ENCODE measurements at regions not wholly inside any gene's neighbourhood (a gene's known extent, or its start where the extent isn't known, plus 50 kb on each side); places are given as distances from the start of the nearest gene placed in this dataset.

GRCh38 chr20:40778894-40779496 lies 90.0 kb upstream of the MAFB start:
- no peak for ATAC-seq
- Mint-ChIP-seq H3K27ac (no peak overlapping the region), H3K4me3 (no peak overlapping the region), H3K27me3 (peaks cover 4% of the 10 kb centered on the region), H3K9me3 (no peaks in the 10 kb centered on the region), H3K4me1 (no peaks in the 10 kb centered on the region)
- DNase-seq: no peak

- Mint-ChIP-seq H3K9me3 (no peaks in the 10 kb centered on the region), H3K4me1 (no peaks in the 10 kb centered on the region), H3K4me3 (no peak overlapping the region), H3K27ac (no peak overlapping the region), H3K27me3 (peaks cover 9% of the 10 kb centered on the region)
- ATAC-seq (no peak), DNase-seq (no peak)
Measured at GRCh38 chr20:40781327-40782042, 92.4 kb upstream of the MAFB start.

DNA sequence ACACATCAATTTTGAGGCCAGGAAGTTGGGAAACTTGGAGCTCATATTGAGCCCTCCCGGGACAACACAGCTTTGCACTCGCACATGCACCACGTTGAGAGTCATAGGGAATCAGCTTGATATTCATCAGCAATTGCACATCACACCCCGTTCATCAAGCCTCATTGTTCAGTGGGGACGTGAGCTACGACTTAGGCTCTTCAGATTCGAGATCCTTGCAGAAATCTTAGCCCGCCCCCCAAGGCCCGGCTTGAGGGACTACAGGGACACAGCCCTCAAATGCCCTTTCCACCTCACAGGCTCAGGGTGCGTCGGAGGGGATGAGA lies 93.0 kb upstream of the MAFB start:
- Mint-ChIP-seq H3K4me3 (no peak overlapping the region), H3K27ac (no peak overlapping the region), H3K27me3 (peaks cover 13% of the 10 kb centered on the region), H3K9me3 (no peaks in the 10 kb centered on the region), H3K4me1 (no peaks in the 10 kb centered on the region)
- ATAC-seq: no peak
- DNase-seq: no peak

DNA sequence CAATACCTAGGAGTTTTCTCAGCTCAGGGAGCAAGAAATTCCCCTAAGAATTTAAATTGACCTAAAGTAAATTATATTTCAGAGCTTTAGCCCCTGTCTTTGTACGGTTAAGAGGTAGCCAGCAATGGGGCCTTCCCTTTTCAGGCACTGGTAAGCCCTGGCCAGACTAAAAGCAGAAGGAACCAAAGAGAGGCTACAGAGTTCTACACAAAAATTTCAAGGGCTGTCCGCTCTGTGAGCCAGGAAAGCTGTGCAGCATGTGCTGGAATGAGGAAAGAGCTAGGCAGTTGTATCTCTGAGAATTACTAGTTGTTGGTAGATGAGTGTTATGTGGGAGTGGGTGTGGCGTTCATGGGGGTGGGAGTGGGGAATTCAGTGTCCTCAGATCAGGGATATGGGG lies 96.3 kb upstream of the MAFB start:
- Mint-ChIP-seq H3K27me3 (peaks cover 28% of the 10 kb centered on the region), H3K9me3 (no peaks in the 10 kb centered on the region), H3K4me3 (no peak overlapping the region), H3K27ac (no peak overlapping the region), H3K4me1 (no peaks in the 10 kb centered on the region)
- ATAC-seq (no peak), DNase-seq (no peak)

DNA sequence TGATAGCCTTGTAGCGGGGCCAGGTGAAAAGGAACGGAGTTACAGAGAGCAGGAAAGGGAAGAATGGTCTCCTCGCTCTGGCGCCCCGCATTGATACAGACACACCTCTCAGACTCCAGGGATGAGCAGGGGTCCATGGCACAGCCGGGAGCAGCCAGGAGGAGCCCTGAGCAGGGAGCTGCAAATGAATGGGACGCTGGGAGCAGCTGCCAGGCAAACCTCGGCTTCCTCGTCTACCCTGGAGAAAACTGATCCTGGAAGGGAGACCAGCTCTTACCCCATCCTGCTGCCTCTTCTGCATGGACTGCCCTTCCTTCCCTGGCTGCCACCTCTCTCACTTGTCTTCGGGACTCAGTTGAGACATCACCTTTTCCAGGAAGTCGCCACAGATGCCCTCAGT lies 97.3 kb upstream of the MAFB start:
- ATAC-seq (no peak), DNase-seq (no peak)
- Mint-ChIP-seq H3K4me3 (no peak overlapping the region), H3K9me3 (no peaks in the 10 kb centered on the region), H3K27me3 (peaks cover 28% of the 10 kb centered on the region), H3K4me1 (no peaks in the 10 kb centered on the region), H3K27ac (no peak overlapping the region)

DNA sequence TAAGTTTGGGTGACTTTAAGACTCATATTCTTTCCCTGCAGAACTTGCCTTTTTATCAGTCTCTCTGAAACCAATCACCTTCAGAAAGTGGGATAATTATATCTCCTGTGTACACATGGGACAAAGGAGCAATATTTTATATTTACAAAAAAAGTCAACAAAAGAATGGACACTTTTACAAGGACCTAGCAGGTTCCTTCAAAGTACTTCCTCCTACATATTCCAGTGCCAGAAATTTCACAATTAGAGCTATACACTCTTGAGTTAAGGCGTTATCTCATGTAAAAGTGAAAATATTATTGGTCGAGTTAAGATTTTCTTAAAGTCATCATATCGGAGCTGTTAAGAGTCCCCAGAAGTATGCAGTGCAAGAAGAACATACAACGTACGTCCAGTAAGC lies 98.9 kb upstream of the MAFB start:
- Mint-ChIP-seq H3K27ac (no peak overlapping the region), H3K4me1 (no peaks in the 10 kb centered on the region), H3K4me3 (no peak overlapping the region), H3K27me3 (peaks cover 28% of the 10 kb centered on the region), H3K9me3 (no peaks in the 10 kb centered on the region)
- DNase-seq (no peak), ATAC-seq (no peak)

- ATAC-seq: no peak
- DNase-seq: no peak
- no peak overlapping the region for H3K4me3 Mint-ChIP-seq
Measured at GRCh38 chr20:40797425-40797824, 108.4 kb upstream of the MAFB start.

DNA sequence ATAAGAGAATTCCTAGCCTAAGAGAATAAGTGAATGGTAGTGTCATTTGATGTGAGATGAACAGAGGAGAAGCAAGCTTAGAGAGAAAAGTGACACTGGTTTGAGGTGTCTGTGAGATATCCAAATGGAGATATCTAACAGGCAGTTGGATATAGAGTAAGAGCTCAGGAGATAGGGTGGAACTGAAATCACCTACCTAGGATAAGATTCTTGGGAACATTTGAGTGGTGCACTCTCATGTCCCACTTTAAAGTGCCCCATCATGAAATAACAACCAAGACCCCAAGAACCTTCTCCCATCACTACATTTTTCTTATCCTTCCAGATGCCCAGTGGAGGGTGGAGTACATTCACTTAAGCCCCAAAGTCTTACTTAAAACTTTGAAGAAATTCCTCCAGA lies 109.0 kb upstream of the MAFB start:
- Mint-ChIP-seq H3K9me3 (no peaks in the 10 kb centered on the region), H3K27ac (no peak overlapping the region), H3K4me3 (no peak overlapping the region), H3K4me1 (no peaks in the 10 kb centered on the region), H3K27me3 (peaks cover 14% of the 10 kb centered on the region)
- DNase-seq: no peak
- no peak for ATAC-seq

More at GRCh38 chr20:40797425-40797824, 108.4 kb upstream of the MAFB start:
- peaks cover 14% of the 10 kb centered on the region for H3K27me3 Mint-ChIP-seq
- H3K9me3 Mint-ChIP-seq: no peaks in the 10 kb centered on the region
- H3K27ac Mint-ChIP-seq: no peak overlapping the region
- no peaks in the 10 kb centered on the region for H3K4me1 Mint-ChIP-seq

DNA sequence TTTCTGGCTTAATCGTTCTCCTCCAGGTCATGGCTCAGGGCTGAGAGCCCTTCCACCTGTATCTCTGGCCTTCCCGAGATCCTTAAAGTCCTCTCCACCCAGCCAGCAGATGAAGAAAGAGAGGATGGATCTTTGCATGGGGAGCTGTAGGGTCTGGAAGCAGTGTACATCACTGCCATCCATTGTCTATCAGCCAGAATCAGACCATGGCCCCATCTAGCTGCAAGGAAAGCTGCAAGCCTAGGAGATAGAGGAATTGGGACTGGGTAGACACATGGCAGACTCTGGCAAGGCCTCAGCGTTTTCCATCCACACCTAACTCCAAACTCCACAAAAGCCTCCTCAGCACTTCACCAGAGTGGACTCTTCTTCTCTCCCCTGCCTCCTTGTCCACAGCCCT lies 113.8 kb upstream of the MAFB start:
- H3K9me3 Mint-ChIP-seq: no peaks in the 10 kb centered on the region
- DNase-seq: no peak
- H3K4me3 Mint-ChIP-seq: no peak overlapping the region
- ATAC-seq: no peak
- H3K27ac Mint-ChIP-seq: peak overlapping the region in 1 of 2 donors; percentile 55
- peaks cover 11% of the 10 kb centered on the region for H3K27me3 Mint-ChIP-seq
- no peaks in the 10 kb centered on the region for H3K4me1 Mint-ChIP-seq

DNA sequence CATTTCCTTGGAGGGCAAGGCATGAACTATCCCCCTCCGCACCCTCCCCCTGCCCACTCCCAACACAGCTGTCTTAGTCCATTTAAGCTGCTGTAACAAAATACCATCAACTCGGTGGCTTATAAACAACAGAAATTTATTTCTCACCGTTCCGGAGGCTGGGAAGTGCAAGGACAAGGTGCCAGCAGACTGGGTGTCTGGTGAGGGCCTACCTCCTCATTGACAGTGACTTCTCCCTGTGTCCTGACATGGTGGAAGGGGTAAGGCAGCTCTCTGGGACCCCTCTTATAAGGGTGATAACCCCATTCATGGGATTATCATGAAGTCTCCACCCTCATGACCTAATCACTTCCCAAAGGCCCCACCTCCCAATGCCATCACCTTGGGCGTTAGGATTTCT lies 114.3 kb upstream of the MAFB start:
- ATAC-seq: no peak
- H3K27me3 Mint-ChIP-seq: peaks cover 11% of the 10 kb centered on the region
- no peak for DNase-seq
- H3K4me1 Mint-ChIP-seq: no peaks in the 10 kb centered on the region
- no peaks in the 10 kb centered on the region for H3K9me3 Mint-ChIP-seq
- H3K27ac Mint-ChIP-seq: no peak overlapping the region
- H3K4me3 Mint-ChIP-seq: no peak overlapping the region

DNA sequence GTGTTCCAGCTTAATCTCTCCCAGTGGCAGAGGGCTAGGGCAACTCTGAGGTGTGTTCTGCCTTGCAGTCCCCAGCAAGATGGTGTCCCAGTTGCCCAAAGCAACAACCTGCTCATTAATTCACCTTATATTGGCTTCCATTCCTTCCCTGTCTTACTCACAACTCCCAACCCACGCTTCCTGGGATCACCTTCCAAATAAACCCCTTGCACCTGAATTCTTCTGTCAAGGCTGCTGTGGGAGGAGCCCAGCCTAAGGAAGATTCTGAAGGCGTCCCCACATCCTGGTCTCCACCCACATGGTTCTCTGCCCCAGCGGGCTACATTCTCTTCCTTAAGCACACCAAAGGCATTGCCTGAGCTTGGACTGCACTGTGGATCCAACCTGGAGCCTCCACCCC lies 116.6 kb upstream of the MAFB start:
- Mint-ChIP-seq H3K4me1 (no peaks in the 10 kb centered on the region), H3K4me3 (no peak overlapping the region), H3K27me3 (peaks cover 11% of the 10 kb centered on the region), H3K9me3 (no peaks in the 10 kb centered on the region), H3K27ac (no peak overlapping the region)
- no peak for ATAC-seq
- no peak for DNase-seq

GRCh38 chr20:40806929-40807820 lies 118.1 kb upstream of the MAFB start:
- Mint-ChIP-seq H3K4me3 (no peak overlapping the region), H3K4me1 (no peaks in the 10 kb centered on the region), H3K27me3 (peaks cover 11% of the 10 kb centered on the region), H3K27ac (no peak overlapping the region), H3K9me3 (no peaks in the 10 kb centered on the region)
- DNase-seq (no peak), ATAC-seq (no peak)

GRCh38 chr20:40807821-40808170 lies 118.8 kb upstream of the MAFB start:
- no peaks in the 10 kb centered on the region for H3K9me3 Mint-ChIP-seq
- no peaks in the 10 kb centered on the region for H3K4me1 Mint-ChIP-seq
- H3K4me3 Mint-ChIP-seq: no peak overlapping the region
- ATAC-seq (no peak), DNase-seq (no peak)
- no peak overlapping the region for H3K27ac Mint-ChIP-seq
- H3K27me3 Mint-ChIP-seq: peaks cover 11% of the 10 kb centered on the region

DNA sequence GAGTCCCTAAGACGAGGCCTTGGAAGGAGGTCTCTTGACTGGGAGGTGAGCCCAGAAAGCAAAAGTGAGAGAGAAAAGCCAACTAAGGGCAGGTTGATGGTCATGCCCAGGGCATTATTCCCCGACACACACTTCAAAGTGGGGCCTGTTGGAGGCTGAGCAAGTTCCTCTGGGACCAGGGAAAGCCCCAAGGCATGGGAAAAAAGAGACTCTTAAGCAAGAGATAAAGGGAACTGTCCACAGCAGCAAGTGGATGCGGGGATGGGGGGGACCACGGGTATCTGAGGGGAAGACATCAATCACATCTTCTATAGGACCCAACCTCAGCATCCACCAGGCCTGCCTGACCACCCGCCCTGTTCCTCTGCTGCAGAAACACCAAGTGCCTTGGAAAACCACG lies 119.9 kb upstream of the MAFB start:
- H3K27ac Mint-ChIP-seq: no peak overlapping the region

GRCh38 chr20:40809361-40809760 lies 120.3 kb upstream of the MAFB start:
- no peak overlapping the region for H3K27ac Mint-ChIP-seq
- peaks cover 11% of the 10 kb centered on the region for H3K27me3 Mint-ChIP-seq
- DNase-seq (no peak), ATAC-seq (no peak)
- no peak overlapping the region for H3K4me3 Mint-ChIP-seq
- no peaks in the 10 kb centered on the region for H3K9me3 Mint-ChIP-seq
- H3K4me1 Mint-ChIP-seq: no peaks in the 10 kb centered on the region

More for the DNA sequence above, 119.9 kb upstream of the MAFB start:
- Mint-ChIP-seq H3K4me1 (no peaks in the 10 kb centered on the region), H3K27me3 (peaks cover 11% of the 10 kb centered on the region), H3K9me3 (no peaks in the 10 kb centered on the region), H3K4me3 (no peak overlapping the region)
- ATAC-seq (no peak), DNase-seq (no peak)

GRCh38 chr20:40810332-40811000 lies 121.4 kb upstream of the MAFB start:
- ATAC-seq: no peak
- H3K27me3 Mint-ChIP-seq: peaks cover 8% of the 10 kb centered on the region
- H3K4me1 Mint-ChIP-seq: no peaks in the 10 kb centered on the region
- H3K27ac Mint-ChIP-seq: no peak overlapping the region
- no peak overlapping the region for H3K4me3 Mint-ChIP-seq
- no peaks in the 10 kb centered on the region for H3K9me3 Mint-ChIP-seq
- no peak for DNase-seq

All from stimulated activated naive CD8-positive, alpha-beta T cell treated with anti-CD3 and anti-CD28 coated beads, Interleukin-15, amount 100 ng/mL, for 72 hours (primary cell).